Lower leg skin (tissue), 3 donors: ENCODE measurements at regions not wholly inside any gene's neighbourhood (a gene's known extent, or its start where the extent isn't known, plus 50 kb on each side); places are given as distances from the start of the nearest gene placed in this dataset.

Source experiments
- CTCF ChIP-seq, 3 donors: fragments of 450-650 bp; IDR thresholded peaks; one replicate each; pipeline ENCODE4 v1.5.1; 2016; ENCODE audit warnings: antibody characterized with exemption in 3 of 3, mild to moderate bottlenecking in 3 of 3, moderate library complexity in 2 of 3
- POLR2A ChIP-seq, 2 donors: fragments of 450-650 bp; IDR thresholded peaks; one replicate each; pipeline ENCODE4 v1.6.1; 2016 to 2017; ENCODE audit warnings: antibody characterized with exemption in 2 of 2, mild to moderate bottlenecking in 1 of 2, moderate library complexity in 1 of 2

GRCh38 chr1:29892247-29892646 is 655.9 kb downstream of the PTPRU start:
- no peak for TF ChIP-seq CTCF (IDR thresholded peaks at IDR 0.05)
- TF ChIP-seq POLR2A (IDR thresholded peaks at IDR 0.05), result no peak
